HG03558 (cell line): ENCODE measurements at regions not wholly inside any gene's neighbourhood (a gene's known extent, or its start where the extent isn't known, plus 50 kb on each side); places are given as distances from the start of the nearest gene placed in this dataset.
"Not testable (repeated sequence)": the region's sequence is repeated elsewhere in the genome, so short reads cannot be mapped to it uniquely, and the experiment has no call there.

Experiments used
- ATAC-seq: cut with Tn5 transposase; IDR thresholded peaks from one replicate; pipeline ENCODE4 v1.9.1; 2021; ENCODE audit warnings: moderate number of reproducible peaks; ENCODE audit not compliant: unreplicated experiment; ENCODE audit errors: extremely low read depth

DNA sequence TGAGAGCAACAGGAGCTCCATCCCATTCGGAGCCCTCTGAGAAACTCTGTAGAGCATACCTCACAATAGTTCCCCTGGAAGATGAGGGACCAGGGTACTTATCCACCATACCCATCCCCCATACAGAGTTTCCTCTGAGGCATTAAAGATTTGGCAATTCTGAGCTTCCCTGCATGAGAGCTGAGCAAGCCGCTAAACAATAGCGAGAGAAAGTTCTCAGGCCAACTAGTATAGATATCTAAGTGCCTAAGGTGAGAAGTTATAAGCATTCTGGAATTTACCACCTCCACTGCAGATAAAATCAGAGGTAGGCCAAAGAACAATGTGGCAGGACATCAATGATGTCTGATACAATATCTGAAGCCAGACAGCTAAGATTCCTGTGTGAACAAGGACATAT lies 129.1 kb upstream of the MBNL1 start:
- no peak for ATAC-seq

DNA sequence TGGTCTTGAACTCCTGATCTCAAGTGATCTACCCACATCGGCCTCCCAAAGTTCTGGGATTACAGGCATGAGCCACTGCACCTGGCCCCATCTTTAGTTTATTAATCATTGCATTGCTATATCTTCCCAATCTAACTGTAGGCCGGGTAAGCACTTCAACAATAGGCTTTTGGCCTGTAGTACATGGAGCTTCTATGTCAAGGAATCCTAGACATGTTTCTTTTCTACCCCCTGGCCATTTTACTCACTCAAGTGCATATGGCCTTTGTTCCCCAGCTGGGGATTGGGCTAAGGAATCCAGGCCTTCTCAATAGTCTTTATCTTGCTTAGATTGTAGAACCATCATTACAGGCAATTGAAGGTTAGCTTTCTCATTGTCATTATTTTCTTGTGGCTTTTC lies 122.3 kb upstream of the MBNL1 start:
- ATAC-seq = no peak

DNA sequence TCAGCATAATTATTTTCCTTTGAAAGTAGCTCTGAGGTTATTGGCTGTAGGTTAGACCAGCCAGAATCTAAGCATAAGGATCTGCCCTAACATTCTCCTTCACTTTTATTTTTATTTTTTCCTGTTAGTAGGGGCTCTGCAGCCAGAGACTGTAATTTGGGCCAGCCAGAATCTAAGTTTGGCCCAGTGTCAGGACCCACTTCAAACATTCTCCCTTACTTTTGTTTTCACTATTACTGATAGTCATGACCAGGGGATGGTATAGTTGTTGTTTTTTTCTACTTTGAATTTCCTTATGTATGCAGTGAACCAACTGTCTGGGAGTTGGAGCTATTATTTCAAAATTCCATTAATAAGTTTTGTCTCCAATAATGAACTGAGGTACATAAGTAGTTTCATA lies 121.0 kb upstream of the MBNL1 start:
- ATAC-seq = no peak

DNA sequence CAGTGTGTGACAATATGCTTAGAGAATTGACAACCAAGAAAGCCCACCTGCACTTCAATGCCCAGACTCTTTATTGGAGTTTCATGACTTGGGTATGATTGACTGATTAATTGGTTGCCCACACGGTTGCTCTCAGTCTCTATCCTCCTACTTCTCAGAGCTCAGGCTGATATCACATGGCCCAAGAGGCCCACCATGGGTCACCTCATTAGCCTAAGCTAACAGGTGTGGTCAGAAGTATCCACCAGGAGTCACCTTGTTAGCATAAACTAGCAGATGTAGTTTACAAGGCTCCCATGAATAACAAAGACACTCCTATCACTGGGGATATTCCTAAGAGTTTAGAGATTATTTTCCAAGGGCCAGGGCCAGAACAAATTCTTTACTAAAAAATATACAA lies 120.2 kb upstream of the MBNL1 start:
- ATAC-seq = no peak

DNA sequence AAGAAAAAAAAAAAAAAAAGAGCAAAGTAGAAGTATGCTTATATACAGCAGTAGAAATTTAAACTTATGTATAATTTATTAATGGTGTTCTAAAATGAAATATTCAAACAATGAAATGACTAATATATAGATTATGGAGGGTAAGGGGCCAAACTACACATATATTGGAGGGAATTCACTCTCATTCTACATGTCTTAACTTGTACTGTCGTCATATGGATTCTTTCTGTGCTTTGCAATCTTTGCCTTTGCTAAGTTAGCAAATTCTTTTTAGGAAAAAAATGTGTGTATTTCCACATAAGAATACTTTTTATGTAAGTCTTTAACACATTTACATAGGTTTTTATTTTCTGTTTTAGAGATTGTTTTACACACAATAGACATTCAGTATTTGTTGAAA lies 118.9 kb upstream of the MBNL1 start:
- ATAC-seq = no peak

DNA sequence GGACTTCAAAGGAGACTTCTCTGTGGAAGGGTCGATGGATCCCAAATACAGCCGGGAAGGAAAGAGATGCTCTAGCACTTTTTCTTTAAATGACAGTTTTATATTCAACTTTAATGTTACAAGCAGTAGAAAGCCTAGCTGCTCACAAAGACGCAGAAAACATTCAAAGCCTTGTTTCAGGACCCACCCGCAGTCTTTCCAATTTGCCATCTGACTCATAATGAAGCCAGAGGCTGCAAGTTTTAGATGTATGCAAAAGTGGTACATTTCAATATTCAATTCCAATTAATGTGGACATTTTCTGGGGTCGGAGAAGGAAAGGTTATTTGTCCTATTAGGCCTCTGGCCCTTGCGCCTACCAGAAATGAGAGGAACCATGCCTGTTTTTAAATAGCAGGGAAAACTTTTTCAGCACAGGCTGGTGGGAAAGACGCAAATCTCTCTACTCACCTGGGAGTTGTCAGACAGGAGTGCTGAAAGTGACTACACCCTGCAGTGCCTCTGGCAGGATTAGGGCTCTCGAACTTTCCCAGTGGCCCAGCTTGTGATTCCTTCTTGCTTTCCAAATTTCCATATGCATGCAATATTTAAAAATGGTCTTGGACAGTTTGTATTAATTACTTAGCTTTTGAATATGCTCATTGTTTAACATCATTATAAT lies 117.4 kb upstream of the MBNL1 start:
- ATAC-seq = no peak

DNA sequence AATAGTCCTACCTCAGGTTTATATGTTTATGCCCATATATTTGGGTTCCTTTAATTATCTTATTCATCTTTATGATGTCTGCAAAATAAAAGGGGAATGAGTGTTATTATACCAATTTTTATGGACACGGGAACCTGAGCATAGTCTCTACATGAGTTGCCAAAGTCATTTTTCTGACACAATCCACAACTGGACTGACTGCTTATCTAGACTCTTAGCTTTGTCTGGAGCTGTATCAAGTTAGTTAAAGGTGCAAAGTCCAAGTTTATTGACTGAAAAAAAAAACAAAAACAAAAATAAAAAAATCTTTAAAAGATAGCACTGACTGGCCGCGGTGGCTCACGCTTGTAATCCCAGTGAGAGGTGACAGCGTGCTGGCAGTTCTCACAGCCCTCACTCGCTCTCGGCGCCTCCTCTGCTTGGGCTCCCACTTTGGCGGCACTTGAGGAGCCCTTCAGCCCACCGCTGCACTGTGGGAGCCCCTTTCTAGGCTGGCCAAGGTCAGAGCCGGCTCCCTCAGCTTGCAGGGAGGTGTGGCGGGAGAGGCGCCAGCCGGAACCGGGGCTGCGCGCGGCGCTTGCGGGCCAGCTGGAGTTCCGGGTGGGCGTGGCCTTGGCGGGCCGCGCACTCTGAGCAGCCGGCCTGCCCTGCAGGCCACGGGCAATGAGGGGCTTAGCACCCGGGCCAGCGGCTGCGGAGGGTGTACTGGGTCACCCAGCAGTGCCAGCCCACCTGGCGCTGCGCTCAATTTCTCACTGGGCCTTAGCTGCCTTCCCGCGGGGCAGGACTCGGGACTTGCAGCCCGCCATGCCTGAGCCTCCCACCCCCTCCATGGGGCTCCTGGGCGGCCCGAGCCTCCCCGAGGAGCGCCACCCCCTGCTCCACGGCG lies 116.6 kb upstream of the MBNL1 start:
- not testable (repeated sequence) for ATAC-seq

DNA sequence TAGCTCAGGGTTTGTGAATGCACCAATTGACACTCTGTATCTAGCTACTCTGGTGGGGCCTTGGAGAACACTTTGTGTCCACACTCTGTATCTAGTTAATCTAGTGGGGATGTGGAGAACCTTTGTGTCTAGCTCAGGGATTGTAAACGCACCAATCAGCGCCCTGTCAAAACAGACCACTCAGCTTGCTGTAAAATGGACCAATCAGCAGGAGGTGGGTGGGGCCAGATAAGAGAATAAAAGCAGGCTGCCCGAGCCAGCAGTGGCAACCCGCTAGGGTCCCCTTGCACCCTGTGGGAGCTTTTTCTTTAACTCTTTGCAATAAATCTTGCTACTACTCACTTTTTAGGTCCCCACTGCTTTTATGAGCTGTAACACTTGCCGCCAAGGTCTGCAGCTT lies 115.6 kb upstream of the MBNL1 start:
- not testable (repeated sequence) for ATAC-seq

DNA sequence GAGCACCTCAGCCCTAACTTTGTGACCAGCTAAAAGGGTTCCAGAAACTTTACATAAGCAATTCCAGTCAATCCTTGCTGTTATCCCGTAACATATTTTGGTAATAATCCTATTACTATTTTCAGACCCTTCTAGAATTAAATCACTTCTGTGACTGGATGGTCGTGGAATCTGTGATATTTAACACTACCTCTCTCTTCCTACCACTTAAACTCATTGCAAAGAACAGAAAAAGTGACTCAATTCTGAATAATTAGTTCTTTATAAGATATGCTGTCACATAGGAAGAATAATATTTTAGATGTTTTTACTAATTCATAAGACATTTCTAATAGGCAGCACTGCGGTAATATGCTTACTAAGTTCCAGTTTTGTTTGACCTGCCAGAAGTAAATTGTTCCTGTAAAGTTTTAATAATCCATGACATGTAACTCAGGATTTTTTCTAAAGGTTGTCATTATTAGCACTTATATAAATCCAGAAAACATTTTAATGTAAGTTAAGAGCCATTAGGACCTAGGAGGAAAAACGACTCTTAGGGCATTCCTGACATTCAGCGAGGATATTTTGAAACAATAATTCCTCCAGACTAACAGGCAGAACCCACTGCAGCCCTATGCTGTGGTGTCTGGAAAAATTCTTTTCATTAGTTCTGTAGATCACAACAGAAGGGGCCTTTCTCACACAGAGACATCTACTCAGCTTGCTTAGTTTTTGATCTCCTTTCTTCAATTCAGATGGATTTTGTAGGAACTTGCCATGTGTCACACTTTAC lies 113.3 kb upstream of the MBNL1 start:
- no peak for ATAC-seq

DNA sequence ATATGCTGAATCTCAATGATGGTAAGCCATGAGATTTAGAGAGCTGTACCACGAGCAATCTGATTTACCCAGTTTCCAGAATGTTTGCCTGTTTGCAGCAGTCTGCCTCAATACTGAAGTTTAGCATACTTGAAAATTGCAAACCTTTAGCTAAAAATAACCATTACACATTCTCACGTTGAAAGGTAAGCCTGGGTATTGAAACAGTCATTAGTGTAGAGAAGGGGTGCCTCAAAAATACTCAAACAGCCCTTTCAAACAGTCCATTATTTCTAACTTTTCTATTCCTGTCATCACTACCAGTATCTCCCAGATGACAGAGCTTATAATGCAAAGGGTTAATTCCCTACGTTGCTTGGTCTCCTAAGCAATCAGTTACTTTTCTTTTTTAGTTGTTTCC lies 111.8 kb upstream of the MBNL1 start:
- no peak for ATAC-seq

DNA sequence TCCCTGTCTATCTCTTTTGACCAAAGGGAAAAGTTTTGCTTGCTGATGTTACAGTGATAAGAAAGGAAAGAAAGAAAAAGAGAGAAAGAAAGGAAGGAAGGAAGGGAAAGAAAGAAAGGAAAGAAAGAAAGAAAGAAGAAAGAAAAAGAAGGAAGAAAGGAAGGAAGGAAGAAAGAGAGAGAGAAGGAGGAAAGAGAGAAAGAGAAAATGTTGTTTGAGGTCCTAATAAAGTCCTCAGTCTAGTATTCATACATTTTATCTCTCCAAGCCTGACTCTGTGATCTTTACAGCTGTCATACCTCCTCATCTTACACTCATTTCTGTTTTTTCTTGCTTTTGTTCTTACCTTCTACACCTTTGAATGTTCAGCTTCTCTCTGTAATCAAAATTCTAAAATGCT lies 111.4 kb upstream of the MBNL1 start:
- no peak for ATAC-seq

DNA sequence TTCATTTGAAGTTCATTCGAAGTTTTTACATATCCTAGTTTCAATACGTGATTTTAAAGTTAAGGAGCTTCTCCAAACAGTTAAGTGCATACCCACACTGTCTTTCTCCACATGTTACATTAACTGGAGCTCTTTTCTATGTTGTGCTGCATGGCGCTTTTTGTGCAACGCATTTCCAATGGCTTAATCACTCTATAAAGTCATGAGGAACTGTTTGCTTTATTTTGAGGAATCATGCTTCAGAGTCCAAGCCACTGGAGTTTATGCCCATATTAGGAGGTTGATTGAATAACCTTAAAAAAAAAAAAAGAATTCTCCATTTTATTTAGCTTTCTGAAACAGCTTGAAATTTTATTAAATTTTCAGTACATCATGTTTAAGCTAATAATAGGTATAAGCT lies 109.4 kb upstream of the MBNL1 start:
- no peak for ATAC-seq

DNA sequence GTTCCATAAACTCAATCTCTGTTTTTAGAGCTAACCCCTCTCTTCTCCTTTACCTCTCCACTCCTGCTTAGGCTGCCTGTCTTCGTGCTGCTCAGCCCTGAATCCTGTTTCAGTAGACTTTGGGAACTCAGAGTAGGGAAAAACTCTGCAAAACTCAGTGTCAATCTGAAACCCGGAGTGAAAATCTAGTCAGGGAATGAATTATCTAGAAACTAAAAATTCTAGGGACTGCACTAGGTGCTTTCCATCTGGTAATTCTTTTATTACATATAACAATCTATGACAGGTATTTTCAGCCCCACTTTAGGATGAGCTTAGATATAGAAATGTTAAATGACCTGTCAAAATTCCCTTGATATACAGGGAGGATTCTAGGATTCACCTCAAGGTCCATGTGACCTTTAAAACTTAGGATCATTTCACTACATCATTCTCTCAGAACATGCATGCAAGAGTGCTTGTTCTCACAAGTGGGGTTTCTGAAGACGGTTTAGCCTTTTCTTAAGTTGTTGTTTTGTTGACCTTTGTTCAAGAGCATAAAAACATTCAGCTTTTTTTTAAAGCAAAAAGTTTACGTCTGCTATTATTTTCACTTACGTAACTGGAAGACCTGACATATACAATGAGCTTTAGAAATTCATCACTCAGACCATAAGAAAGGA lies 108.2 kb upstream of the MBNL1 start:
- no peak for ATAC-seq

DNA sequence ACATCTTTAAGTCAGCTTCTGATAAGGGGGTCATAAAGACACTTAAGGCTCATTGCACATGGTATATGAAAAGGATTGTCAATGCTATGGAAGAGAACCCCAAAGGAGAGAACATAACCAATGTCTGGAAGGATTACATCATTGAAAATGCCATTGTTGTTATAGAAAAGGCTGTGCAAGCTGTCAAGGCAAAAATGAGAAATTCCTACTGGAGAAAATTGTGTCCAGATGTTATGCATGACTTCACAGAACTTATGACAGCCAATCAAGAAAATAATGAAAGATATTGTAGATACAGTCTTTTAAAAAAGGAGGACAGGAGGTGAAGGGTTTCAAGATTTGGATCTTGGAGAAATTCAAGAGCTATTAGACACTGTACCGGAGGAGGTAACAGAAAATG lies 96.3 kb upstream of the MBNL1 start:
- ATAC-seq = no peak

DNA sequence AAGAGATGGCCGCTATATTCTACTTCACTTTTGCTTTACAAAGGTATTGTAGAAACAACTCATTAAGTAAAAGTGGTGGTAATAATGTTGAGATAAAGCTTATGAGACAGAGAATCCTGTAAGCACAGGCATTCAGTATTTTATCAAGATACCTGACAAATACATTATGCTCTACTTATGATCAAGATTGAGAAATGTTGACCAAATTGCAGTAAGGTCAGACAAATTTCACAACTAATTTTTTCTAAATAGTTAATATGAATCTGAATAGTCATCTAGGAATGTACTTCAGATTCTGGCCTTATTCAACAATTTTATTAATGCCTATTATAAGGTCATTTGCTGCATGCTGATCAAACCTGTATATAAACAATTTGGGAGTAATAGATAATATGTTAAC lies 95.1 kb upstream of the MBNL1 start:
- ATAC-seq = no peak

DNA sequence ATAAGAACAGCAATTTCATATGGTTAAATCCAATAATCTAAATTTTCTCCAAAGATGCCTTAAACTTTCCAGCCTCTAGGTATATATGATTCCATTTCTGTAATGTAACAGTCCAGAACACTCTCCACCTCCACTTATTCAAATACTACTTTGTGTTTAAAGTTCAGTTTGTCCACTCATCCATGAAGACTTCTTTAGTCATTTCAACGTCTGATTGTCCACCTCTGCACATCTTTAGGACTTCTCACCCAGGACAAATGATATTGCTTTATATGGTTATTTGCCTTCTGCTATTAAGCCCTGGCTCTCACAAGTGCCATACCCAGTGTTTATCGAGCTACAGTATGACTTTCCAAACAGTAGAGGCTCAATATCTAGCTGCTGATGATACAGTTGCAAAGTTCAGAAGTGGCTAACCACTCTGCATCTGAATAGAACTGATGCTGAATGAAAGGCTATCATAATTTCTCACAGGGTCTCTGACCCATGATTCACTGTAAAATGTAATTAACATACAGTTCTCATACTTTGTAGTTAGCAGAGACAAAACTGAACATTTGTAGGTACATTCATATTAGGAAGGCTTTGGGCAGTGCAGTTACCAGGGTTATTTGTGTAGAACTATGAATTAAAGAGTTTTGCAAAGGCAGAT lies 93.7 kb upstream of the MBNL1 start:
- no peak for ATAC-seq

DNA sequence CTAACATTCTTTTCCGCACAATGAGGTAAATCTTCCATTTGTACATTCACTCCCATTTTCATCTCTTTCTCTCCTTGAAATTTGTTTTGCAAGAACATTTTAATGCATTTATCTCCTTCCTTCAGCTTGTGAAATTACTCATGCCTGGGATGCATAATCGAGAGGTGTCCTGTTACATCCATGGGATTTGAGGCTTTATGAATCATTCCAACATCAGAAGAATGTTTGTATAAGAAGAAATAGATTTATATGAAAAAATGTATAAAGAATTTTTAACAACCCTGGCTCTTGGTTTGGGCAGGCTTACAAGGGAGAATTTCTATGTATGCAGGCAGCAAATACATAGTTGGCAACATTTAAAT lies 93.2 kb upstream of the MBNL1 start:
- ATAC-seq = no peak

DNA sequence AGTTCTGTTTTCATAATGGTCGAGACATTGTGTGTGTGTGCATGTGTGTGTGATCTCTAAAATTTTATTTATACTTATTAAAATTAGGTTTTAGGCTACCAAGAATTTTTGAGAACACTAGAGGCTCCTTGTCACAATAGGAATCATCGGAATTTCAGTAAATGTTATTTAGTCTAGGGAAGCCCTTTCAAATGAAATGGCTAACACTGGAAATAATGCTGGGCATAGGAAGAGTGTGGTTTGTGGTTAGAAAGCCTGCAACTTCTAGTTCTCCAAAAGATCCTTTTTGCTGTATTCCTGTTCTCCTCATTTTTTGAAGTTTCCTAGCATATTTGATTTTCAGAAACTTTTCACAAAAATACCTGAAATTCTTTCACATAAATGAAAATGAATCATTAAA lies 92.5 kb upstream of the MBNL1 start:
- no peak for ATAC-seq

DNA sequence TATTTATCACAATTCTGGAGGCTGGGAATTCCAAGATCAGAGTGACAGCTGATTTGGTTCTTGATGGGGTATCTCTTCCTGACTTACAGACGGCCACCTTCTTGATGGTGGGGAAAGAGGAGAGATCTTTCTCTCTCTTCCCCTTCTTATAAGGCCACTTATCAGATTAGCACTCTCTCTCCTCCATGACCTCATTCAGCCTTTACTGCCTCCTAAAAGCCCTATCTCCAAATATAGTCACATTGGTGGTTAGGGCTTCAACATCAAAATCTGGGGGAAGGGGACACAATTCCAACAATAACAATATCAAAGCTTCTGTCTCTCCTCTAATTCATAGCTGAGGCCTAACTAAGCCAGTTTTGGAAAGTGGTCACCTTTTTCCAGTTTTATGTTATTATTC lies 91.7 kb upstream of the MBNL1 start:
- no peak for ATAC-seq

DNA sequence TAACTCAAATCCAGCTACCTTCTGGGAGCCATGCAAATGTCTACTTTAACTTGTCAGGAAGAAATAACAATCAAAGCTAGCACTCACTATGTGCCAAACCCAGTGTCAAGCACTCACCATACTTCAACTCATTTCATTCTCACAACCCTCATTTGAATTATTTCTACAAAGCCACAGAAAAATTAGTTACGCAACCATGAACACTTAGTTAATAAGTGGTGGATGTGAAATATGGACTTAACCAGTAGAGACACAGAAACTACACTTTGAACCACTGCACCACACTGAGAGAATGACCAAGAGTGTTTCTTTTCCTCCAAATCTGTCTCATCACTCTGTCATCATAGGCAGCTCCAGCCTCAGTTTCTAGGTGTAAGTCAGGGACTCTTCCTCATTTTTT lies 91.0 kb upstream of the MBNL1 start:
- peak; percentile 94 for ATAC-seq
